GM19043 (cell line): ENCODE measurements at regions not wholly inside any gene's neighbourhood (a gene's known extent, or its start where the extent isn't known, plus 50 kb on each side); places are given as distances from the start of the nearest gene placed in this dataset.

ENCODE experiments used
- ATAC-seq: cut with Tn5 transposase; IDR thresholded peaks from one replicate; pipeline ENCODE4 v1.9.1; 2021; ENCODE audit warnings: low read depth; ENCODE audit not compliant: unreplicated experiment

GRCh38 chr9:117549444-117549843 is 134.6 kb upstream of the ASTN2 start:
- ATAC-seq = no peak

- ATAC-seq = no peak
These were observed 133.7 kb upstream of the ASTN2 start for GRCh38 chr9:117548556-117548955.

- ATAC-seq = no peak
These were observed 133.0 kb upstream of the ASTN2 start for GRCh38 chr9:117547904-117548303.

- no peak for ATAC-seq
These were observed 132.2 kb upstream of the ASTN2 start for GRCh38 chr9:117546894-117547678.

- no peak for ATAC-seq
These were observed 131.0 kb upstream of the ASTN2 start for GRCh38 chr9:117545846-117546245.

- no peak for ATAC-seq
These were observed 128.2 kb upstream of the ASTN2 start for GRCh38 chr9:117543089-117543488.

GRCh38 chr9:117542021-117542420 is 127.2 kb upstream of the ASTN2 start:
- ATAC-seq = no peak

GRCh38 chr9:117541181-117541580 is 126.3 kb upstream of the ASTN2 start:
- ATAC-seq = no peak

GRCh38 chr9:117535973-117536372 is 121.1 kb upstream of the ASTN2 start:
- no peak for ATAC-seq

- ATAC-seq = no peak
These were observed 120.6 kb upstream of the ASTN2 start for GRCh38 chr9:117535434-117535833.

GRCh38 chr9:117528225-117528624 is 113.4 kb upstream of the ASTN2 start:
- ATAC-seq = no peak

GRCh38 chr9:117526674-117527073 is 111.8 kb upstream of the ASTN2 start:
- no peak for ATAC-seq

GRCh38 chr9:117523531-117524153 is 108.8 kb upstream of the ASTN2 start:
- ATAC-seq = no peak

- no peak for ATAC-seq
These were observed 106.4 kb upstream of the ASTN2 start for GRCh38 chr9:117521293-117521692.

- ATAC-seq = no peak
These were observed 102.1 kb upstream of the ASTN2 start for GRCh38 chr9:117516676-117517632.

GRCh38 chr9:117511852-117512481 is 97.1 kb upstream of the ASTN2 start:
- no peak for ATAC-seq

GRCh38 chr9:117496307-117496706 is 81.5 kb upstream of the ASTN2 start:
- ATAC-seq = no peak

- ATAC-seq = no peak
These were observed 79.7 kb upstream of the ASTN2 start for GRCh38 chr9:117494401-117495090.

GRCh38 chr9:117492476-117492875 is 77.6 kb upstream of the ASTN2 start:
- ATAC-seq = no peak

GRCh38 chr9:117491491-117491890 is 76.6 kb upstream of the ASTN2 start:
- no peak for ATAC-seq
